Testis (tissue), 2 donors: ENCODE measurements at regions not wholly inside any gene's neighbourhood (a gene's known extent, or its start where the extent isn't known, plus 50 kb on each side); places are given as distances from the start of the nearest gene placed in this dataset.

ENCODE experiments used
- DNase-seq: peaks from one replicate; pipeline ENCODE4 v3.0.0-alpha.2; 2019
- H3K27ac ChIP-seq, 2 donors: fragments of 200-600 bp; sonication (generic); one replicate each; pipeline ENCODE4 v1.5.1; 2019
- H3K27me3 ChIP-seq: fragments of 200-600 bp; sonication (generic); one replicate; pipeline ENCODE4 v1.5.1; 2019
- H3K36me3 ChIP-seq: fragments of 200-600 bp; sonication (generic); one replicate; pipeline ENCODE4 v1.5.1; 2017; ENCODE audit warnings: low read depth; ENCODE audit errors: missing control alignments
- H3K4me1 ChIP-seq: fragments of 200-600 bp; sonication (generic); one replicate; pipeline ENCODE4 v1.5.1; 2019
- H3K4me3 ChIP-seq, 2 donors: fragments of 200-600 bp; sonication (generic); one replicate each; pipeline ENCODE4 v1.5.1; 2017 to 2019
- H3K9me3 ChIP-seq: fragments of 200-600 bp; sonication (generic); one replicate; pipeline ENCODE4 v1.5.1; 2017
- CTCF ChIP-seq, 3 experiments: fragments of 450-650 bp in 2 of 3; fragments of 200-600 bp in 1 of 3; sonication (generic) in 1 of 3; IDR thresholded peaks; one replicate each; pipeline ENCODE4 v1.5.1; 2016 to 2019; ENCODE audit warnings: antibody characterized with exemption in 3 of 3, mild to moderate bottlenecking in 2 of 3, moderate library complexity in 1 of 3
- POLR2A ChIP-seq: fragments of 450-650 bp; IDR thresholded peaks from one replicate; pipeline ENCODE4 v1.6.1; 2017; ENCODE audit warnings: antibody characterized with exemption, mild to moderate bottlenecking, moderate library complexity
- WGBS, 2 donors: methylation state at CpG; one replicate each; pipeline ENCODE4 v1.1.5; 2018; 5-methylcytosine and 5-hydroxymethylcytosine counted together
- intact Hi-C: fragments of 100-400 bp; cut with DNase I; formaldehyde crosslinking; loops from one replicate; pipeline ENCODE4 v1.15.1; 2023; ENCODE audit warnings: low total_unique reads

- Histone ChIP-seq H3K27ac (no peak overlapping the region), H3K4me1 (no peaks in the 10 kb centered on the region), H3K36me3 (no peaks in the 10 kb centered on the region), H3K4me3 (no peak overlapping the region), H3K27me3 (no peaks in the 10 kb centered on the region), H3K9me3 (no peaks in the 10 kb centered on the region)
- intact Hi-C loops: no loop called here
- DNase-seq: no peak
- TF ChIP-seq CTCF (IDR thresholded peaks at IDR 0.05): no peak
- WGBS, 2 donors: 74 to 78% methylated on average over 5 of the region's 5 CpGs
Observed at GRCh38 chr5:164361986-164362385, 856.6 kb downstream of the MAT2B start.

- H3K9me3 ChIP-seq: no peaks in the 10 kb centered on the region
- intact Hi-C loops: no loop called here
- no peak for TF ChIP-seq CTCF (IDR thresholded peaks at IDR 0.05)
- TF ChIP-seq POLR2A: no peak
Observed at GRCh38 chr5:164362835-164363234, 857.4 kb downstream of the MAT2B start.

GRCh38 chr5:164364237-164365208 lies 859.1 kb downstream of the MAT2B start:
- WGBS, 2 donors: 79 to 80% methylated on average over 7 of the region's 7 CpGs
- Histone ChIP-seq H3K4me3 (no peak overlapping the region), H3K27ac (no peak overlapping the region), H3K4me1 (no peaks in the 10 kb centered on the region), H3K36me3 (no peaks in the 10 kb centered on the region), H3K27me3 (no peaks in the 10 kb centered on the region), H3K9me3 (no peaks in the 10 kb centered on the region)
- DNase-seq: no peak
- TF ChIP-seq CTCF (IDR thresholded peaks at IDR 0.05) (no peak), POLR2A (no peak)
- intact Hi-C loops: no loop called here

More at GRCh38 chr5:164362835-164363234, 857.4 kb downstream of the MAT2B start:
- DNase-seq: no peak
- Histone ChIP-seq H3K27ac (no peak overlapping the region), H3K36me3 (no peaks in the 10 kb centered on the region), H3K4me3 (no peak overlapping the region), H3K4me1 (no peaks in the 10 kb centered on the region), H3K27me3 (no peaks in the 10 kb centered on the region)

- no peaks in the 10 kb centered on the region for H3K27me3 ChIP-seq
- intact Hi-C loops: no loop called here
- H3K27ac ChIP-seq: no peak overlapping the region
- no peaks in the 10 kb centered on the region for H3K4me1 ChIP-seq
- DNase-seq: no peak
- no peak overlapping the region for H3K4me3 ChIP-seq
- H3K36me3 ChIP-seq: no peaks in the 10 kb centered on the region
- TF ChIP-seq CTCF (IDR thresholded peaks at IDR 0.05): no peak
- TF ChIP-seq POLR2A: no peak
- WGBS, 2 donors: 91 to 93% methylated on average over 4 of the region's 4 CpGs
- H3K9me3 ChIP-seq: no peaks in the 10 kb centered on the region
Observed at GRCh38 chr5:164370841-164371240, 865.4 kb downstream of the MAT2B start.

GRCh38 chr5:164372892-164373291 lies 867.5 kb downstream of the MAT2B start:
- Histone ChIP-seq H3K36me3 (no peaks in the 10 kb centered on the region), H3K27ac (no peak overlapping the region), H3K4me1 (no peaks in the 10 kb centered on the region), H3K9me3 (no peaks in the 10 kb centered on the region), H3K27me3 (no peaks in the 10 kb centered on the region), H3K4me3 (no peak overlapping the region)
- no peak for TF ChIP-seq POLR2A
- TF ChIP-seq CTCF (IDR thresholded peaks at IDR 0.05): no peak
- intact Hi-C loops: no loop called here
- DNase-seq: no peak
- 85 to 92% methylated on average over 1 of the region's 1 CpG for WGBS, 2 donors
